Fibroblast of pulmonary artery (primary cell): ENCODE measurements at regions not wholly inside any gene's neighbourhood (a gene's known extent, or its start where the extent isn't known, plus 50 kb on each side); places are given as distances from the start of the nearest gene placed in this dataset.

Experiments
- DNase-seq: peaks from one replicate; pipeline ENCODE4 v3.0.0-alpha.2; 2010; ENCODE audit warnings: low read depth
- H3K4me3 ChIP-seq: replicated peaks from 2 replicates; pipeline ENCODE4 v1.5.1; 2011; ENCODE audit warnings: low read depth, mild to moderate bottlenecking, control low read depth, low read length, moderate library complexity
- TF ChIP-seq, protein P1 (sequence below): IDR thresholded peaks from 2 replicates; pipeline ENCODE4 v1.5.1; 2011; ENCODE audit warnings: mild to moderate bottlenecking, control low read depth, low read length, inconsistent platforms; ENCODE audit errors: missing control alignments

DNA sequence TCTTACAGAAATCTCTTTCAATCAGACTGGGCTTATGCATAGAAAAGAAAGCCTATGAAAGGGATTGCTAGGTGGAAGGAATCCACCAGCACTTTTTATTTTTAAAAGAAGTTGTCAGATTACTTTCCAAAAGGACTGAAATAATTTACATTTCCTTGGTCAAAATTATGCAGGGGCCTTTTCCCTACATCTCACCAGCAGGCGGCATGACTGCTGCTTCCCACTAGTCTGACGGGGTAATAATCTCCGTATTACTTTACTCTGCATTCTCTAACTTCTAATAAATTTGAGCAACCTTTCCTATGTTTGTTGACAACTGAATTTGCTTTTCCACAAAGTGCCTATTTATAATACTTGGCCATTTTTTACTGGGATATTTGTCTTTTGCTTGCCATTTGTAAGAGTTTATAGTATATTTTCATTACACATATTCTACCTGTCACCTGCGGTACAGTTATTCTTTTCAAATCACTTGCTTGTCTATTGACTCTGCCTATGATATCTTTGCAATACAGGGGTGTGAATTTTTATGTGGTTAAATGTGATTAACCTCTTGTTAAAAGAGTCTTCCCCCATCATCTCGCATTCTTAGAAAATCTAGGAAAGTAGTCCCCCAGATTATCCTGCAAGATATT is 51.9 kb upstream of the USP47 start:
- TF ChIP-seq, protein P1, sequence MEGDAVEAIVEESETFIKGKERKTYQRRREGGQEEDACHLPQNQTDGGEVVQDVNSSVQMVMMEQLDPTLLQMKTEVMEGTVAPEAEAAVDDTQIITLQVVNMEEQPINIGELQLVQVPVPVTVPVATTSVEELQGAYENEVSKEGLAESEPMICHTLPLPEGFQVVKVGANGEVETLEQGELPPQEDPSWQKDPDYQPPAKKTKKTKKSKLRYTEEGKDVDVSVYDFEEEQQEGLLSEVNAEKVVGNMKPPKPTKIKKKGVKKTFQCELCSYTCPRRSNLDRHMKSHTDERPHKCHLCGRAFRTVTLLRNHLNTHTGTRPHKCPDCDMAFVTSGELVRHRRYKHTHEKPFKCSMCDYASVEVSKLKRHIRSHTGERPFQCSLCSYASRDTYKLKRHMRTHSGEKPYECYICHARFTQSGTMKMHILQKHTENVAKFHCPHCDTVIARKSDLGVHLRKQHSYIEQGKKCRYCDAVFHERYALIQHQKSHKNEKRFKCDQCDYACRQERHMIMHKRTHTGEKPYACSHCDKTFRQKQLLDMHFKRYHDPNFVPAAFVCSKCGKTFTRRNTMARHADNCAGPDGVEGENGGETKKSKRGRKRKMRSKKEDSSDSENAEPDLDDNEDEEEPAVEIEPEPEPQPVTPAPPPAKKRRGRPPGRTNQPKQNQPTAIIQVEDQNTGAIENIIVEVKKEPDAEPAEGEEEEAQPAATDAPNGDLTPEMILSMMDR, result peak; percentile 80
- H3K4me3 ChIP-seq, result no peak overlapping the region
- DNase-seq, result peak; percentile 47

DNA sequence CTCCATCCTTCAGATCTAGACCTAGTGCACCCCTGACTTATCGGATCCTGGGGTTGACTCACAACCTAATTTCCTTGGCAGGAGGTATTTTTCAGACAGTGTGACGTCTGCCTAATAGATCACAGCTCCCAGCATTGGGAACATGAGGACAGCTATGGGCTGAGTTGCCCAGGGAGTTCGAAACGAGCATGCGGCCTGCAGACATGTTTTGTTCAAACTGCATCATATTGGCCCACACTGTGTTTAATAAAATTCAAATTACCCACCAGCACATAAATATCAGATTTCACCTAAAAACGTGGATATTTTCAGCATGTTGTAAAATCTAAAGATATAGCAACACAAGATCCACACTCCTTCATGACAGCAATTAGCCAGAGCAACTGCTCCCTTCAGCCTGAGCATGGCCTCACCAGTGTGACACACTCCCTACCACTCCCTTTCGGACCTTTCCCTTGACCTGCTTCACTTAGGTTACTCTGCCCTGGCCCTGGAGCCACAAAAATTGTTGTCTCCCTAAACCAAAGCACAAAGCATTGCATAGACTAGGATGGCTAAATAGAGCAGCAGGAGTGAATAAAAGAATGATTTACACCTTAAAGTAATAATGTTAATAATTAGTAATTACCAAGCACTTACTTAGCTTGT is 53.6 kb upstream of the USP47 start:
- H3K4me3 ChIP-seq, result no peak overlapping the region
- DNase-seq, result no peak
- TF ChIP-seq, protein P1, result no peak

DNA sequence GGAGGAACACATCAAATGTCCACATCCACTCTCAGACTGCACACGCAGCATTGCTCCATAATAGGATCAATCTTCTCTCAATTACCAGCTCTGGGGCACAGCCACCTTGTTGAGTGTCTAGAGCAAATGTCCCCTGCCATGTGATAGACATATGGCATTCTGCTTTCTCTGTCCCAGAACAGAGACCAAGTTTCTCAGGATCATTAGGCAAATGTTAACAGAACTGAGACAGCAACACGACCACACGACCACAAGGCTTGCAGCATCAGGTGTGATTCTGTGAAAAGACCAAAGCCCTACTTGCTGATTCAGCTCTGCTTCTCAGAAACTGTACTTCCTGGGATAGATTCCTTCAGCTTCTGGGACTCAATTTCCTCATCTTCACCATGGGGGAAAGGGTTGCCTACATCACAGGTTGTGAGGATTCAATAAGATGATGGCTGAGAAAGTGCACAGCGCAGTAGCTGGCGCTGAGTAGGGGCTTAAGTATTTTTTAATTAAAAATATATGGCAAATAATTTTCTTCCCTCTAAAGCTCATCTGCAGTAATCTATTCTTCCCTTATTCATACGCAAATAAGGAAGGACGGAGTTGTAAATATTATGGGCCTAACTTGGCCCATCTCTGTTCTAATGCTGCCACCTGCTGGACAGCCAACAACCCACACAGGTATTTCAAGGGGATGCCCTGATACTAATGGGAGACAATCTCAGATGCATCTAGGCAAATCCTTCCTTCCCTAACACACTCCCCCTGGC is 54.3 kb upstream of the USP47 start:
- TF ChIP-seq, protein P1, result peak; percentile 80
- peak; percentile 75 for DNase-seq
- H3K4me3 ChIP-seq, result no peak overlapping the region

DNA sequence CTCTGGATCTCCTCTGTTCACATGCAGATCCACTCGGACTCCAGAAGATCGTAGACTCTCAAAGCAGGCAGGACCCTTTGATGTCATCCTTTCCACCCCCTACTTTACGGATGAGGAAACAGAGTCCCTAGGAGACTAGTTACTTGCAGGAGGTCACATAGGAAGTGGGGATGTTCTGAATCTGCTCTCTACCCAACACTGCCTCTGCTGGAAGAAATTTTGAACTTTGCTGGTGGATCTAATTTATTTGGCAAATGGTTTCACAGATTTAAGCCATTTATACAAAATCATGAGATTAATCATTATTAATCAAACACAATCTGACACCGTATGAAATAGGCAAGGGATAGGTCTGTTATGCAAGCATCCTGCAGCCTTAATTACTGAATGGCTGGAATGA is 55.0 kb upstream of the USP47 start:
- DNase-seq, result peak; percentile 49
- TF ChIP-seq, protein P1, result peak; percentile 63
- H3K4me3 ChIP-seq, result no peak overlapping the region

DNA sequence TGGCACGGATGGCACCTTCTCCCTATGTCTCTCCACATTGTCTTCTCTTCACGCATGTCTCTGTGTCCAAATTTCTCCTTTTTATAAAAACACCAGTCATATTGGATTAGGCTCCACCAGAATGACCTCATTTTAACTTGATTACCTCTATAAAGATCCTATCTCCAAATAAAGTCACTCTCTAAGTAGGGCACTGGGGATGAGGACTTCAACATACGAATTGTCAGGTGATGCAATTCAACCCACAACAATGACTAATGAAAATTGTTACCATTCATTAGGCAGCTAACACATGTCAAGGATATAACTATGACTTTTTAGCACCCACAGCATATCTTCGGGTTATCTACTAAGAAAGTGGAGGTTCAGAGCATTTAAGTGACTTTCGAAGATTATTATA is 55.5 kb upstream of the USP47 start:
- no peak overlapping the region for H3K4me3 ChIP-seq
- TF ChIP-seq, protein P1, result no peak
- no peak for DNase-seq

DNA sequence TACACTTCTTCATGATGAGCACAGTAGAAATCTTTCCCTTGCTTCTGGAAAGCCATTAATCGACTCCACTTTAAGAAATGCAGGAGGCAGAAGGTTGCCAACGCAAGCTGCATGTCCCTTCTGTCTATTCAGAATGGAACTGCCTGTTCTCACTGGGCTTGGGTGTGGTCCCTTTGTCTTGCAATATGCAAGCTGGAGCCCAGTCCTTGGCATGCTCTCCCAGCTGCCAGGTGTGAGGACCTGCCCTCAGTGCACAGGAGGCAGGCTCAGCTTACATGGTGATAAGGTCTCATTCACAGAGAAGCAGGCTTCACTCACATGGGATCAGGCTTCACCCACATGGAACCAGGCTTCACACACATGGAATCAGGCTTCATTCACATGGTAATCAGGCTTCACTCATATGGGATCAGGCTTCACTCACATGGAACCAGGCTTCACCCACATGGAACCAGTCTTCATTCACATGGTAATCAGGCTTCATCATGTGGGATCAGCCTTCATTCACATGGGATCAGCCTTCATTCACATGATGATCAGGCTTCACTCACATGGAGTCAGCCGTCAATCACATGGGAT is 59.2 kb upstream of the USP47 start:
- TF ChIP-seq, protein P1, result no peak
- no peak for DNase-seq

More for the DNA sequence above, 59.2 kb upstream of the USP47 start:
- no peak overlapping the region for H3K4me3 ChIP-seq
